ENCODE measurements at regions not wholly inside any gene's neighbourhood (a gene's known extent, or its start where the extent isn't known, plus 50 kb on each side); places are given as distances from the start of the nearest gene placed in this dataset.
A peak's percentile ranks its signal among the peaks of the same experiment; 100 is the strongest.

- DNase-seq (ENCODE audit: low spot score), result no peak
- H3K9me3 ChIP-seq, result no peaks in the 10 kb centered on the region
- H3K4me3 ChIP-seq, result no peak overlapping the region
- H3K4me1 ChIP-seq (replicated peaks), result no peaks in the 10 kb centered on the region
- intact Hi-C loops (cut with DNase I), result no loop called here
- H3K36me3 ChIP-seq, result no peaks in the 10 kb centered on the region
- TF ChIP-seq POLR2AphosphoS5 (IDR thresholded peaks at IDR 0.05) (no peak), CTCF (IDR thresholded peaks at IDR 0.05) (no peak), POLR2A (IDR thresholded peaks at IDR 0.05) (no peak)
- H3K27ac ChIP-seq, result no peak overlapping the region
- no peaks in the 10 kb centered on the region for H3K27me3 ChIP-seq (replicated peaks; ENCODE audit: insufficient read depth)
- WGBS, result 86% methylated on average over 6 of the region's 6 CpGs
These were observed 302.6 kb upstream of the SP4 start for GRCh38 chr7:21125297-21125696.

GRCh38 chr7:21128062-21128817 is 299.6 kb upstream of the SP4 start:
- intact Hi-C loops (cut with DNase I), result no loop called here
- TF ChIP-seq POLR2A (IDR thresholded peaks at IDR 0.05) (no peak), POLR2AphosphoS5 (IDR thresholded peaks at IDR 0.05) (peak; percentile 22)
- no peak overlapping the region for H3K27ac ChIP-seq
- no peak overlapping the region for H3K4me3 ChIP-seq
- H3K27me3 ChIP-seq (replicated peaks; ENCODE audit: insufficient read depth), result no peaks in the 10 kb centered on the region
- peak; percentile 30 for DNase-seq (ENCODE audit: low spot score)
- H3K36me3 ChIP-seq, result no peaks in the 10 kb centered on the region
- H3K9me3 ChIP-seq, result no peaks in the 10 kb centered on the region
- H3K4me1 ChIP-seq (replicated peaks), result no peaks in the 10 kb centered on the region
- 12% methylated on average over 8 of the region's 8 CpGs for WGBS

GRCh38 chr7:21131897-21132296 is 296.0 kb upstream of the SP4 start:
- no peak for DNase-seq (ENCODE audit: low spot score)
- Histone ChIP-seq H3K4me3 (no peak overlapping the region), H3K27me3 (replicated peaks; ENCODE audit: insufficient read depth) (no peaks in the 10 kb centered on the region), H3K36me3 (no peaks in the 10 kb centered on the region), H3K4me1 (replicated peaks) (no peaks in the 10 kb centered on the region), H3K27ac (no peak overlapping the region), H3K9me3 (no peaks in the 10 kb centered on the region)
- TF ChIP-seq POLR2A (IDR thresholded peaks at IDR 0.05), result no peak
- no peak for TF ChIP-seq CTCF (IDR thresholded peaks at IDR 0.05)
- TF ChIP-seq POLR2AphosphoS5 (IDR thresholded peaks at IDR 0.05), result no peak
- intact Hi-C loops (cut with DNase I), result no loop called here
- 92% methylated on average over 1 of the region's 1 CpG for WGBS

GRCh38 chr7:21134631-21135030 is 293.3 kb upstream of the SP4 start:
- no peak for DNase-seq (ENCODE audit: low spot score)
- H3K36me3 ChIP-seq, result no peaks in the 10 kb centered on the region
- H3K4me1 ChIP-seq (replicated peaks), result no peaks in the 10 kb centered on the region
- H3K27ac ChIP-seq, result no peak overlapping the region
- H3K27me3 ChIP-seq (replicated peaks; ENCODE audit: insufficient read depth), result no peaks in the 10 kb centered on the region
- TF ChIP-seq CTCF (IDR thresholded peaks at IDR 0.05) (no peak), POLR2AphosphoS5 (IDR thresholded peaks at IDR 0.05) (no peak), POLR2A (IDR thresholded peaks at IDR 0.05) (no peak)
- intact Hi-C loops (cut with DNase I), result no loop called here
- no peaks in the 10 kb centered on the region for H3K9me3 ChIP-seq
- no peak overlapping the region for H3K4me3 ChIP-seq
- 92% methylated on average over 2 of the region's 2 CpGs for WGBS

GRCh38 chr7:21135437-21135836 is 292.4 kb upstream of the SP4 start:
- 58% methylated on average over 2 of the region's 2 CpGs for WGBS
- H3K36me3 ChIP-seq, result no peaks in the 10 kb centered on the region
- no peaks in the 10 kb centered on the region for H3K27me3 ChIP-seq (replicated peaks; ENCODE audit: insufficient read depth)
- DNase-seq (ENCODE audit: low spot score), result no peak
- no peaks in the 10 kb centered on the region for H3K4me1 ChIP-seq (replicated peaks)
- TF ChIP-seq POLR2AphosphoS5 (IDR thresholded peaks at IDR 0.05), result no peak
- no peak for TF ChIP-seq POLR2A (IDR thresholded peaks at IDR 0.05)
- no peak for TF ChIP-seq CTCF (IDR thresholded peaks at IDR 0.05)
- intact Hi-C loops (cut with DNase I), result no loop called here
- no peak overlapping the region for H3K27ac ChIP-seq
- H3K9me3 ChIP-seq, result no peaks in the 10 kb centered on the region
- H3K4me3 ChIP-seq, result no peak overlapping the region
